HUDEP-2 (cell line): ENCODE measurements at regions not wholly inside any gene's neighbourhood (a gene's known extent, or its start where the extent isn't known, plus 50 kb on each side); places are given as distances from the start of the nearest gene placed in this dataset.

ENCODE experiments used
- DNase-seq, 76 experiments: peaks; one replicate each; lab custom pipeline; 2025; ENCODE audit not compliant: unreplicated experiment in 76 of 76; lab: John Stamatoyannopoulos, UW

DNA sequence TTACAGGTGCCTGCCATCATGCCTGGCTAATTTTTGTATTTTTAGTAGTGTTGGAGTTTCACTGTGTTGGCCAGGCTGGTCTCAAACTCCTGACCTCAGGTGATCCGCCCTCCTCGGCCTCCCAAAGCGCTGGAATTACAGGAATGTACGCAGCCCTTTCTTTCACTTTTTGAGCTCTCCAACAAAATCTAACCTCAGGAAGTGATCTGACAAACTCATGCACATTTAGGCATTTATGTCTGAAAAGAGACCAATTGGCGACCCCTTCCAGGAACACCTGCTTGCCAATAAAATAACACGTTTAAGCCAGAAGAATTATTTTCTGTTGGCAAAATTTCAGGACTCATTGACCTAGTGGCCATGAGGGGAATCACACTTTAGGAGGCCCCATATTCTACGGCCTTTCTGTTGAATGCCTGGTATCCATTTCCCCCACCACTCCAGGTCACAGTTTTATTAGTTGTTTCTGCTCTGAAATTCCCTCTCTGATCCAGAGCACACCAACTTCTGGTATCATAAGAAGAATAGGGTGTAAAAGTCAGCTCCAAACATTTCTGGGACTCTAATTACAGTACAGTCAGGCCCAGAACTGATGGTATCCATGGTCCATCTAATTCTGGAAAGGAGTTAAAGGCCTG, 65.8 kb upstream of the FRMD4A start:
- no peak for DNase-seq

GRCh38 chr10:14394179-14394578, 63.5 kb upstream of the FRMD4A start:
- DNase-seq, result no peak

DNA sequence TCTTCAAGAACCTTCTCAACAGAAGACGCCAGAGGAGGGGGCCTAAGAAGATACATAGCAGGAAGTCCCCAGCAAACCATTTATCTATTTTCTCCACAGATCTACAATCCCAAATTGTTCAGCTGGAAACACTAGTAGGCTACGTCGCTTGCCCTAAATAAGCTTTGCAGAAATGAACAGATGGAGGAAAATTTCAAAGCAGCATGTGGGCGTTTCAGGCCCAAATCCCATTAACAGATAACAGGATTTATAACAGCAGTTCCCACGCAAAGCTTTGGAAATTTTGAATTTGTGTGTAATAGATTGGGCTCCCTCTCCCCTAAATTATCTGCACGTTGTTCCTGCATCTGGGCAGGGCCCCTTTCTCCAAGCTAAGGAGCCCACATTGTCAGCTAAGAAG, 60.6 kb upstream of the FRMD4A start:
- no peak for DNase-seq

DNA sequence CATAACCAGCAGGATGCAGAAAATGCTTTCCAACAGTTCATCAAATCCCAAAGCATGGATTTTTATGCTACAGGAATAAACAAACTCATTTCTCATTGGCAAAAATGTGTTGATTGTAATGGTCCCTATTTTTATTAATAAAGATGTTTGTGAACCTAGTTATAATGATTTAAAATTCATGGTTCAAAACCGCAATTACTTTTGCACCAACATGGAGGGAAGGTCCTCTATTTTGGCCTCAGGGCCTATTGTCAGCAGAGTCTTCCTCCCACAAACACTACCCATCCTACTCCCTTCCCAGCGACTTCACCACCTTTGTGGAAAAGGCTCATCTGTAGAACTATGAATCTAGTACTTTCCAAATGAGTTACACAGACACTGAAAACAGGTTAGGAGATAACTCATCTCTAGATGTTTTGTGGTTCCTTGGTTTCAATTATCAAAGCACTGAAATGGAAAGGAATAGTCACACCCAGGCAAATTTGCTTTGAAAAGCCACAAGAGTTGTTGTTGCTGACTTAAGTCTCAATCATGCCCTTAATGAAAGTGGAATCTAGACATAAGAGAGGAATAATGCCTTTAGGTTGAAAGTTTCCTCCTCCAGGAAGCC, 59.4 kb upstream of the FRMD4A start:
- no peak for DNase-seq

GRCh38 chr10:14385596-14386593, 55.2 kb upstream of the FRMD4A start:
- no peak for DNase-seq

GRCh38 chr10:14384915-14385314, 54.2 kb upstream of the FRMD4A start:
- DNase-seq, result no peak

GRCh38 chr10:14384116-14384730, 53.5 kb upstream of the FRMD4A start:
- DNase-seq, result no peak

DNA sequence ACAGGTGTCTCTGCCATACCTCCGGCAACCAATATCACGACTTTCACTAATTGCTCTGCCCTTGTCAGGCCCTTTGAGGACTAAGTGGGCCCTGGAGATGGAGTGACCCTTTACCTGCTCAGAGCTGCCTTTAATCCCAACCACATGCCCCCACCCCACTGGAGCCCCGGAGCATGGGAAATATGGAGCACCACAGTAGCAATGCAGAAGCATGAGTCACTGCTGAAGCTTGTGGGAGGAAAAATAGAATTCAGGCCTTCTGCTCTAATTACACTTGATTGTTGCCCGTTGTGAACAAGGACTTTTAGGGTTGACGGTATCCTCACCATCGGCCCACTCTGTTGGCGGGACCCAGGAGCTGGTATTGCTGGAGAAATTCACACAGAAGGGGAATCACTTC, 52.5 kb upstream of the FRMD4A start:
- DNase-seq, result no peak

DNA sequence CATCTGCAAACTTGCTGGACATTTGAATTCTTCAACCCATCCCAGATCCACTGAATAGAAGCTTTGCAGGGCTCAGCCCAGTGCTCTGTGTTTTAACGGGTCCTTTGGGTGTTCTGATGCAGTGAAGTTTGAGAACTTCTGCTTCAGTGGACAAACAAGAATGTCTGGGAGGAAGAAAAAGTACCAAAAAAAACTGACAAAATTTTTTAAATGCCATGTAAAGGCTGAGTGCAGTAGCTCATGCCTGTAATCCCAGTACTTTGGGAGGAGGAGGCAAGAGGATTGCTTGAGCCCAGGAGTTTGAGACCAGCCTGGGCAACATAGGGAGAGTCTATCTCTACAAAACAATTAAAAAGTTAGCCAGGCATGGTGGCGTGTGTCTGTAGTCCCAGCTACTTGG, 51.8 kb upstream of the FRMD4A start:
- no peak for DNase-seq

DNA sequence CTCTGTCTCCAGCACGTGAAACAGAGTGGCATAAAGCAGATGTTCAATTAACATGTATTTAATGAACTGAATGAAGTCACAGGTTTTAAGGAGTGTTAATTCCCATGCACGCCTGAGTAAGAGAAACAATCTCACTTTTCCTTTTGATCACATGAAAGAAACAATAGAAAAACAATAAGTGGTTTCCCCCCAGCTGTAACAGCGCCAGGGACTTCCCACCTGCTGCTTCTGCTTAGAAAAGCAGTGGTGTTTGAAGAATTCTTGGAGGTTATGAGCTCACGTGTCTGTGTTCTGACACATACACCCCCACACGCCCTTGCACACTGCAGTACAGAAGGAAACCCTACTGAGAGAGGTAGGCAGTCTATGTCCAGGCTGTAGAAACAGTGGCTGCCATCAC, 51.3 kb upstream of the FRMD4A start:
- DNase-seq, result no peak

DNA sequence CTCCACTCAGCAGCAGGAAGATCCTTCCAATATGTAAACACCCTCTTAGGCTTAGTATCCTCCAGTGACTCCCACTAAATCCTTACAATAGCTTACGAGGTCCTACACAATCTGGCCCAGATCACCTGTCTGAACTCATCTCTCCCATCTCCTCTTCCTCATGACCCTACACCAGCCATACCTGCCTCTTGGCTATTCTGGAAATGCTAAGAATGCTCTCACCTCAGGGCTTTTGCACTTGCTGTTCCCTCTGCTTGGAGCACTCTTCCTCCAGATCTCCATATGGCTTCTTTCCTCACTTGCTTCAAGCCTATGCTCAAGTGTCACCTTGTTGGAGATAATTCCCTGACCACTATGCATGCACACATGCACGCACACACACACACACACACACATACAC, 50.8 kb upstream of the FRMD4A start:
- no peak for DNase-seq

DNA sequence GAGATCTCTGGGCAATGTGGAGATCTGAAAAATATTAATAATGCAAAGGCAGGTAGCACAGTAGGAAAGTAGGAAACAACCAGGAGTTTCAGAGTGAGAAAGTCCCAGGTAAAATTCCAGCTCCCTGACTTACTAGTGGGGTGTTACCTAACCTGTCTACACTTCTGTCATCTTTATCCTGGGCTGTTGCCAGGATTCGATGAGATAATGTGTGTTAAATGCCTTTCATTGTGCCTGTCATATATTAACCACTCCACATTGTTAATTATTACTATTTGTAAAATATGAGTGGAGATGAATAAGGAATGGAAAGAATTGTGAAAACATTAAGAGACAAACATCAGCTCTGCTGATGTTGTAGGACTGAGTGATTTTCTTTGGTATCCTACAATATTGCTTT, 50.0 kb upstream of the FRMD4A start:
- no peak for DNase-seq
